Inflammatory macrophage treated with lipopolysaccharide for 4 hours (primary cell): ENCODE measurements at regions not wholly inside any gene's neighbourhood (a gene's known extent, or its start where the extent isn't known, plus 50 kb on each side); places are given as distances from the start of the nearest gene placed in this dataset.
A peak's percentile ranks its signal among the peaks of the same experiment; 100 is the strongest.

ENCODE experiments used
- DNase-seq: peaks from one replicate; pipeline ENCODE4 v3.0.0-alpha.2; 2020

GRCh38 chr12:115758877-115759620, 518.4 kb downstream of the MED13L start:
- no peak for DNase-seq

DNA sequence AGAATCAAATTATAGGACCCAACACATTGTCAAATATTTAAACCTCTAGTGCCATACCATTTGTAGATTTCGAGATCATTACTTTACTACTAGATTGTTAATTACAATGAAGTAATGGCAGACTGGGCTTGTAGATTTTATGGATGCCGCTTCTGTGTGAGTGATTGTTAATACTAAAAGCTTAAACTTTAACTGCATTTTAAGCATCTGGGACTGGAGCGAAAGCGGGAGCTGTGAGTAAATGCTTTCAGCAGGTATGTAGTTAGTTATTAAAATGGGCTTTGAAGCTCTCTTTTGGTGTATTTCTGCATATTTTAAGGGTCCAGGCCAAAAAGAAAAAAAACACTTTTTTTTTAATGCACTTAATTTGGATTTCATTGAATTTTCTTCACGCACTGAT, 519.3 kb downstream of the MED13L start:
- no peak for DNase-seq

GRCh38 chr12:115756804-115757203, 520.7 kb downstream of the MED13L start:
- DNase-seq = no peak

- DNase-seq = no peak
These were observed 521.2 kb downstream of the MED13L start for GRCh38 chr12:115756271-115756670.

DNA sequence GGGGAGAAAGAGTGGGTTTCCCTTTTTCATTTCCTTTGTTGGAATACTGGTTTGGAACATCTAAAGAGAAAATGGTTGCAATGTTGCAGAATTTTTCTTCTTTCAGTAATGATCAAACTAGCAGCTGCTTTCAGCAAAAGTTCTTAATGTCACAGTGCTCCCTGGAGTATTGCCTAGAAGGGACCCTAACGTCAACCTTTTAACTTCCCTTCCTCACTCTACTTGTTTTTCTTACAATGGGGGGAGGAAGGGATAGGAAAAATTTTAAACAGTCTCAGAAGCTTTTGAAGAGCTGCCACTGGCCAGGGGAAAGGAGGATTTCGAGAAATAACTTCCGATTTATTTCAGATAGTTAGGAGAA, 521.8 kb downstream of the MED13L start:
- DNase-seq = no peak

GRCh38 chr12:115755061-115755724, 522.3 kb downstream of the MED13L start:
- DNase-seq = no peak

DNA sequence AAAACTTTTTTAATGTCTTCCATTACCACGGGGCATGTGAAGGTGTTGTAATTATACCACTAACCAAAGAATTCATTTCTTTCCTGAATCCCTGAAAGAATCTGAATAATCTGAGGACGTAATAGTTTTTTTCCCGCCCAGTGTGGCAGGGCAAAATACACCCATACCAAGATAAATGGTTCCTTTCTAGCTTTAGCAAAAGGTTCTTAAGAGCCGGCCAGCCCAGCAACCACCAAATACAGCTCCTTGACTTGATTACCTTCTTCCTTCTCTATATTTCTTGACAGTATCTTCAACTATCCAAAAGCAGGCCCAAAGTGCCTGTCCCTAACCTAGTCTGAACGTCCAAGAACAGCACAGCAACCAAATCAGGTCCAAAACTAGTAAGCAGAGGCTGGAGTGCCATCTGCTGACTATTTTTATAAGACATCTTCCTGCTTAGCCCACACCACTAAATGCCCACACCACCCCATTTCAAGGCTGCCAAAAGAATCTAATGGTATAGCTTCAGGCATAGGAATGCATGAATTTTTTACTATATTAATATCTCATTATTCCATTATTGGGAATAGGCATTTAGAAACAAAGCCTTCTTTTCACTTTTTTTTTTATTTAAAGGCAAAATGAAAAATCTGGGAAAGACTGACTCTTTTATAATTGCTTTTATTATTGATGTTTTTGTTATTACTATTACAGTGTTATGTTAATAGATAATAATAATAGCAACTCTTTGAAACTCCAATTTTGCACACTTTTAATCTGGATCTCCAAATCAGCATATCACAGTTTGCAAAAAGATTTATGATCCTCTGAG, 524.4 kb downstream of the MED13L start:
- DNase-seq = peak; percentile 26

GRCh38 chr12:115752156-115752555, 525.3 kb downstream of the MED13L start:
- DNase-seq = no peak

DNA sequence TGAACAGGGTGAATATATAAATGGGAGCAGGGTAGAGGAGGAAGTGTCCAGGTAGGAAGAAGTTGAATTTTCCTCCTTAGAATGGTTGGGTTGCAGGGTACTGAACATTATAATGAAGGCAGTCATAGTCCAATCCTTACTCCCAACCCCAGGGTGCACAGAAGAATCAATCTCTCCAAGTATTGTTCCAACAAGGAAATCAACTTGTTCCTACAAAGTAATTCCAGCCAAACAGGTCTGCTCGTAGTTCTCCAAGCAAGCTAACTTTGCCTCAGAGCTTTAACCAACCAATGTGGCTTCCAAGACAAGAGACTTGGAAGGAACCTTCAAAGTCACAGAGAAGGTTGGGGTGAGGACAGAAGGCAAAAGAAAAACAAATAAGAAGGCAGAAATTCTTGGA, 527.2 kb downstream of the MED13L start:
- DNase-seq = no peak

DNA sequence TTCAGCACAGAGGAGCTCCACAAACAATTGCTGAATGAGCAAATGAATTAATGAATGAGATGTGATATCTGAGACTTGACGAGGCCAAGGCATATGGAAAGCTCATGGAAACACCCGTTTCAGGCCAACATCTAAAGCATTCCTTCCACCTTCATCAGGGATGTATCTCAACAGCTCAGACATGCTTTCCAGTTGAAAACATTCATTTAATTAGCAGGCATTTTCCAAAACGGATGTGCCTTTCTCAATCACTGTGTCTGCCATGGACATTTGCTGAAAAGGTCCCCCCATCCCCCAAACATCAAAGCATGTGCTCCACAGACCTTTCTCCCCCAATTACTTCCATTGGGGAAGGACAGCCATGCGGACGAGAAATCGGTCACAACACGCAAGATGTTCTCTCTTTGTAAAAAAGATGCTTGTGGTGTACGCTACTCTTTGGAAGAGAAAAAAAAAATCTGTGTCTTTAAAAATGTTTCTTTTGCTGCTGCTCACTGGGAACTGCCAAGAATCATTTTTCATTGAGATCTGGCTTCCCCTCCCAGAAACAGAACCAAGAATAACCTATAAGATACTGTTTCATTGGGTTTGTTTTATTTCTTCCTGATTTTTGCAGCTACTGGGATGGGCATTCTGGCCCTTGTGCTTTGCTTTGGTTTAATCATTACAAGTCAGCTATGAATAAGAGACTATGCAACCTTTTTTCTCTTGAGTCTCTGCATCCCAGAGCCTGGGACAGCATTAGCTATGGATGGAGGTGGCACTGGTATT, 528.2 kb downstream of the MED13L start:
- DNase-seq = no peak

DNA sequence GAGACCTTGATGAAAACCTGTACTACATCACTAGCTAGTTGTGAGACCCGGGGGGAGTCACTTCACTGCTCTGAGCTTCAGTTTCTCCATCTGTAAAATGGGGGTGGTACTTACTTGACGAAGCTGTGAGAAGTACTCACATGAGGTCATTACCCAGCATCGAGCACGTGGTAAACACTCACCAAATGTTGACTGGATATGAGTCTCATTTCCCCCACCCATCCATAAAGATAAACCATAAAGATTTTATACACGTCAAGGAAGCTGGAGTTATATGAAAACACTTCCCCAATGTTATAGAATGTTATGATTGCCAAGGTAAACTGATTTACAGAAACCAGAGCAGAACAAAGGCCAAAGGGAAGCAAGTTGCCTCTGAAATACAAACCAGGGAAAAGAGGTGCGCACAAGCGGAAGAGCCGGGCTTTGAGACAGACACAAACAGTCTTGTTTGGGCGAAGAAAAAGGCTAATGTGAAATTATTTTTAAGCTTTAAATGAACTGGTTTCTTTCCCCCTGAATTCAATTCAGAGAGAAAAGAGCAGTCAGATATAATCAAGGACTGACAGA, 536.8 kb downstream of the MED13L start:
- DNase-seq = no peak

DNA sequence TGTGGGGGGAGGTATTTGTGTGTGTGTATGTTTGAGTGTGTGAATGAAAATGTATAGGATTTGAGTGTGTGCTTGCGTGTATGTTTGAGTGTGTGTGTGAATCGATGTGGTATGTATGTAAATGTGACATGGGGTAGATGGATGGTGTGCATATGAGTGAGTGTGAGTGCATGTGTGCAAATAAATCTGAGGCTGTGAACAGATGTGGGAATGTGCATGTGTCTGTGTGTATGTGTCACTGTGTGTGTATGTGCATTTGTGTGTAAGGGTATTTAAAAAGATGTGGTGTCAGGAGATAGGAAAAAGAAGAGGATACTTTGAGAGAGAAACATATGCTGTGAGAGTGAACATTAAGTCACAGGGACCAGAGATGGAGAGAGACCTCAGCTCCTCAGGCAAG, 539.6 kb downstream of the MED13L start:
- DNase-seq = no peak

DNA sequence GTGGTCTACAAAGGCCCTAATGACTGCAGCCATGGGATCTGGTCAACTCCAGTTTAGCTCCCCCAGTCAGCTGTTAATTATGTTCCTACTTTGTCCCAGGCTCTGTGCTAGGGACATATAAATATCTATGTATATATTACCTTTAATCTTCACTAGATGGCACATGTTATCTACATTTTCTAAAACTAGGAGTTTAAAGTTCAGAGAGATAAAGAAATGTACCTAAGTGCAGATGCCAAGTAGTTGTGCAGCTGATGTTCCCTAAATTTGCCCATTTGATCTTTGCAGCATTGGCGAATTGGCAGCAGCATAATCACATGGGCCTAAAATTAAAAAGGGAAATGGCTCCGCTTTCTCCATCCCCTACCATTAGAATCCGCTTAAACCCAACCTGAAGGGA, 541.1 kb downstream of the MED13L start:
- DNase-seq = no peak

DNA sequence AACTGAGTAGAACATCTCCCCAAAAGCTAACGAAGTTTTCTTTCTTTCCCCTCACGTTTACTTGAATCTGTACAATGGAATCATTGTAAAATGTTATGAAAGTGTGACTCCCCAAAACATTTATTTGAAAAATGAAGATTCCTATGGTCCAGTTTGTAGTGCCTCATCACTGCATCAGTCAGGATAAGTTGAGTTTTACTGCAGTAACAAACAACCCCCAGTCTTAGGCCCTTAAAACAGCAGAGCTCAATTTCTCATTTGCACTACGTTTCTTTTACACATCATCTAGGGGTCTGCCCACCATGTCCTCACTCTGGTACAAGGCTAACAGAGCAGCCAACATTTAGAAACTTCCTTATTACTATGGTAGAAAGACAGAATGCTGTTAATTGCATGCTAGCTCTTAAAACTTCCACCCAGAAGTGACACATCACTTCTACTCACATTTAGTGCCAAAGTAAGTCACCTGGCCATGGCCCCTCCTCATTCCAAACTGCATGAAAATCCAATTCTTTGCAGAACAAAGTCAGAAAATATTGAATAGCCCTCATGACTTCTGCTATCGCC, 546.4 kb downstream of the MED13L start:
- DNase-seq = no peak

DNA sequence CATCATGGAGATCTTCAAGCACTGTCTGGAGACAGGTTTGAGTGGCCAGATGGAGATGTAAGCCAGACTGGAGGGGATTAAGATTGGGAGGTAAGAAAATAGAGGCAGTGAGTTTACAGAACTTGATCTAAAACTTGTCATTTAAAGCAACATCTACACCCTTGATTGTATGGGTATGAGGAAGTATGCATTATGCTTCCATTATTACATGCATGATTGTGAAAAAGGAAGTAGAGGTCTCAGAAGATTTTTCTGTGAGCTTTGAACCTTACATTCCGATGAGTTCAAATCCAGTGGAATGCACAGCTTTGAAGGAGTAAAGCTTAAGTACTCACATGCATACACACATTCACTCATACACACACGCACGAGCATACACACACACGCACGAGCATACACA, 550.8 kb downstream of the MED13L start:
- DNase-seq = no peak

DNA sequence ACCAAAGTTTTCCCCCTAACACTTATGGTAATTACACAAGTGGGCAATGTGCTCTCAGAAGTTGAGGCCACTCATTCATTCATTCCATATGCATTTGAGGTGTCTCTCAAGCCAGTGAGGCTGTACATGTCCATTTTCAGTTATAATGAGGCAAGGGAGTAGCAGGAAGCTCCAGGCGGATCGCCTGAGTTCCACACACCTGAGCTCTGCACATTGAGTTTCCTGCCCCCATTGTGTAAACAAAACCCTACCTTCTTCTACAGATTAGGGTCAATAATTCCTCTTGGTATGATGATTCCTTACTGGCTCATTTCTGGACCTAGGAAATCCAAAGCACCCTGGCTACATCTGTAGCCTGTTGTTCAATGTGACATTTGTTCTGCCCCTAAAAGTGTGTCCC, 555.3 kb downstream of the MED13L start:
- no peak for DNase-seq

- no peak for DNase-seq
These were observed 560.9 kb downstream of the MED13L start for GRCh38 chr12:115716551-115716950.

DNA sequence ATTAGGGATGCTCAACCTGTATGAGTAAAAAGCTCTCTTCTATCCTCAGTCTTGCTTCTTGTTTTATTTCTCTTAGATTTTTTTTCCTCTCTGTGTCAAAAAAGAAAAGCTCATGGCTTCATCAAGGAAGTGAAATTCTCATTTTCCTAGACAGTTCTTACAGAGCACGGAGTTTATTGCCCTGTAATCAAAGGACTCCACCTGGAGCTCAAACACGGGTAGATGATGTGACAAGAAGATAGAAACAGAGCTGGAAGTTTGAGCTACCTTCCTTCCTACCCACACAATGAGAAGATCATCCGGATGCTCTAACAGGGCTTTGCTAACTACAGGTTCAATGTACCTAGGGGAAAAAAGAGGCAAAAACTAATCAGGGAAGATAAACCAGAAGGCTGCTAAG, 564.8 kb downstream of the MED13L start:
- no peak for DNase-seq

GRCh38 chr12:115710104-115710564, 567.4 kb downstream of the MED13L start:
- DNase-seq = no peak

- DNase-seq = no peak
These were observed 567.9 kb downstream of the MED13L start for GRCh38 chr12:115709540-115710011.

- no peak for DNase-seq
These were observed 568.7 kb downstream of the MED13L start for GRCh38 chr12:115708801-115709200.

GRCh38 chr12:115700896-115701465, 576.5 kb downstream of the MED13L start:
- DNase-seq = no peak
